Ovary (tissue), 7 donors: ENCODE measurements at regions not wholly inside any gene's neighbourhood (a gene's known extent, or its start where the extent isn't known, plus 50 kb on each side); places are given as distances from the start of the nearest gene placed in this dataset.

Source experiments
- DNase-seq, 5 donors: peaks; one replicate each; pipeline ENCODE4 v3.0.0-alpha.2; 2019 to 2020
- H3K27ac ChIP-seq, 2 donors: fragments of 200-600 bp; one replicate each; pipeline versions ENCODE4 v1.5.1 to v1.8.0; 2019 to 2022
- H3K27me3 ChIP-seq: fragments of 200-600 bp; one replicate; pipeline ENCODE4 v1.8.0; 2022
- H3K36me3 ChIP-seq: fragments of 200-600 bp; sonication (generic); one replicate; pipeline ENCODE4 v1.5.1; 2019
- H3K4me1 ChIP-seq: one replicate; pipeline ENCODE4 v1.8.1; 2013; ENCODE audit warnings: mild to moderate bottlenecking, moderate library complexity; ENCODE audit not compliant: insufficient read depth
- H3K4me3 ChIP-seq: fragments of 200-600 bp; sonication (generic); one replicate; pipeline ENCODE4 v1.5.1; 2017
- H3K9me3 ChIP-seq, 2 donors: fragments of 200-600 bp in 1 of 2; sonication (generic) in 1 of 2; one replicate each; pipeline versions ENCODE4 v1.5.1 to v1.8.1; 2013 to 2019; ENCODE audit warnings: mild to moderate bottlenecking in 1 of 2, moderate library complexity in 1 of 2
- EP300 ChIP-seq: sonication (generic); formaldehyde crosslinking; IDR thresholded peaks from one replicate; pipeline ENCODE4 v1.6.1; 2017; ENCODE audit warnings: antibody characterized with exemption
- POLR2A ChIP-seq: fragments of 450-650 bp; IDR thresholded peaks from one replicate; pipeline ENCODE4 v1.6.1; 2017; ENCODE audit warnings: antibody characterized with exemption, mild to moderate bottlenecking, moderate library complexity
- WGBS, 3 donors: extraction: QIAGEN DNeasy Blood & Tissue Kit in 1 of 3; methylation state at CpG; one replicate each; pipeline versions ENCODE4 v1.1.5 to v1.1.7; 2013 to 2017; 5-methylcytosine and 5-hydroxymethylcytosine counted together
- intact Hi-C, 4 donors: fragments of 100-400 bp; cut with DNase I; formaldehyde crosslinking; loops; one replicate each; pipeline versions ENCODE4 v1.11.0 to v1.15.1; 2022 to 2023
- TF ChIP-seq, protein P1 (sequence below), 3 donors: fragments of 450-650 bp in 2 of 3; fragments of 200-600 bp in 1 of 3; IDR thresholded peaks; one replicate each; pipeline versions ENCODE4 v1.5.1 to v1.8.0; 2016 to 2022; ENCODE audit warnings: antibody characterized with exemption in 3 of 3, mild to moderate bottlenecking in 1 of 3
- donor health status: DM: no; HTN: no; CAD: no; lungs with moderate emphysema.
- donor health status: DM: no; HTN: no; CAD: no.
- donor health status: Bipolar disorder and iron deficiency.
- donor health status: DM: no; HTN: no; CAD: no.
- donor health status: DM: yes; HTN: yes; CAD: no.

DNA sequence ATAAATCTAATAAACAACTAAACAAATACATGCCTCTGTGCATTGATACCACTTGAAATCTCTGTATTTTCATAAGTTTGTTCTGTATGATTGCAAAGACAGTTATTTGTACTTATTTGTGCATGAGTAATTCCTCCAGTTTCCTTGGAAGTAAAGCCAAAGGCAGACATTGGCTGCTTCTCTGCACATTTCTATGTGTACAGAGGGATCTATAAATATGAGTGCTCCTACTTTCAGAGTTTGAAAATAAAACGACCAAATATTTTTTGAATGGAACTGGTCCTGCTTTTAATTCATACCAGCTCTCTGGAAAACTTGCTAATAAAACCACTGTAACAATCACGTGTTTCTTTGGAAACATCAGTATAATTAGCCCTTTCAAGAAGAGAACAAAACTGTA lies 306.5 kb downstream of the MAN2A1 start:
- Histone ChIP-seq H3K4me1 (no peaks in the 10 kb centered on the region), H3K27me3 (no peaks in the 10 kb centered on the region), H3K9me3 (no peaks in the 10 kb centered on the region), H3K27ac (no peak overlapping the region), H3K36me3 (no peaks in the 10 kb centered on the region), H3K4me3 (no peak overlapping the region)
- TF ChIP-seq, protein P1, sequence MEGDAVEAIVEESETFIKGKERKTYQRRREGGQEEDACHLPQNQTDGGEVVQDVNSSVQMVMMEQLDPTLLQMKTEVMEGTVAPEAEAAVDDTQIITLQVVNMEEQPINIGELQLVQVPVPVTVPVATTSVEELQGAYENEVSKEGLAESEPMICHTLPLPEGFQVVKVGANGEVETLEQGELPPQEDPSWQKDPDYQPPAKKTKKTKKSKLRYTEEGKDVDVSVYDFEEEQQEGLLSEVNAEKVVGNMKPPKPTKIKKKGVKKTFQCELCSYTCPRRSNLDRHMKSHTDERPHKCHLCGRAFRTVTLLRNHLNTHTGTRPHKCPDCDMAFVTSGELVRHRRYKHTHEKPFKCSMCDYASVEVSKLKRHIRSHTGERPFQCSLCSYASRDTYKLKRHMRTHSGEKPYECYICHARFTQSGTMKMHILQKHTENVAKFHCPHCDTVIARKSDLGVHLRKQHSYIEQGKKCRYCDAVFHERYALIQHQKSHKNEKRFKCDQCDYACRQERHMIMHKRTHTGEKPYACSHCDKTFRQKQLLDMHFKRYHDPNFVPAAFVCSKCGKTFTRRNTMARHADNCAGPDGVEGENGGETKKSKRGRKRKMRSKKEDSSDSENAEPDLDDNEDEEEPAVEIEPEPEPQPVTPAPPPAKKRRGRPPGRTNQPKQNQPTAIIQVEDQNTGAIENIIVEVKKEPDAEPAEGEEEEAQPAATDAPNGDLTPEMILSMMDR (IDR thresholded peaks at IDR 0.05) = no peak
- TF ChIP-seq EP300 = no peak
- TF ChIP-seq POLR2A = no peak
- intact Hi-C loops = no loop called here
- WGBS, 3 donors = 4 to 9% (median 7%) methylated on average over 2 of the region's 2 CpGs
- DNase-seq = no peak

- H3K4me3 ChIP-seq = no peak overlapping the region
- WGBS, 3 donors = 51 to 56% (median 55%) methylated on average over 3 of the region's 3 CpGs
- no peak for DNase-seq
Measured at GRCh38 chr5:109997161-109997560, 307.4 kb downstream of the MAN2A1 start.

GRCh38 chr5:109998208-109998607 lies 308.5 kb downstream of the MAN2A1 start:
- no peaks in the 10 kb centered on the region for H3K9me3 ChIP-seq
- intact Hi-C loops = no loop called here
- no peak for DNase-seq
- no peak overlapping the region for H3K27ac ChIP-seq
- H3K27me3 ChIP-seq = no peaks in the 10 kb centered on the region
- no peak overlapping the region for H3K4me3 ChIP-seq
- TF ChIP-seq, protein P1 (IDR thresholded peaks at IDR 0.05) = no peak
- TF ChIP-seq POLR2A (no peak), EP300 (no peak)
- H3K4me1 ChIP-seq = no peaks in the 10 kb centered on the region
- H3K36me3 ChIP-seq = no peaks in the 10 kb centered on the region

More at GRCh38 chr5:109997161-109997560, 307.4 kb downstream of the MAN2A1 start:
- no peaks in the 10 kb centered on the region for H3K4me1 ChIP-seq
- H3K27ac ChIP-seq = no peak overlapping the region
- intact Hi-C loops = no loop called here
- TF ChIP-seq, protein P1 (IDR thresholded peaks at IDR 0.05) = no peak
- TF ChIP-seq EP300 = no peak
- TF ChIP-seq POLR2A = no peak
- no peaks in the 10 kb centered on the region for H3K36me3 ChIP-seq
- H3K27me3 ChIP-seq = no peaks in the 10 kb centered on the region
- H3K9me3 ChIP-seq = no peaks in the 10 kb centered on the region

DNA sequence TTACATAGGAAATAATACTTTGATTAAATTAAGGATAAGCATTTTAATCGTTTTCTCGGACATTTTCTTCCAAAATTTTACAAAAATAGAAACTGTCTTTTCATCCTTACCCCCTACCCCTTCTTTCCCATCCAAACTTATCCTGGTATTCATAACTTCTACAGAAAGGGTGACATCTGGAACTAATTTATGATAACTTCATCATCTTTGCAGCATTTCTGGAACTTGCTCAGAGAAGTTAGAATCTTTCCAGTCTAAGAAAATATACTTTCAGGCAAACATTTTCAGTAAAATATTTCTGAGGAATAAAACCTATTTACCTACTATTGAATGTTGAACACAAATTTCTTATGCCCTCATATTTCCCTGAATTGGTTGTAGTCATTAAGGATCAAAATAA lies 309.0 kb downstream of the MAN2A1 start:
- H3K9me3 ChIP-seq = no peaks in the 10 kb centered on the region
- intact Hi-C loops = no loop called here
- no peak overlapping the region for H3K27ac ChIP-seq
- no peaks in the 10 kb centered on the region for H3K36me3 ChIP-seq
- 25 to 27% (median 27%) methylated on average over 2 of the region's 2 CpGs for WGBS, 3 donors
- H3K27me3 ChIP-seq = no peaks in the 10 kb centered on the region
- no peak for DNase-seq
- no peak overlapping the region for H3K4me3 ChIP-seq
- TF ChIP-seq EP300 (no peak), POLR2A (no peak)
- TF ChIP-seq, protein P1 (IDR thresholded peaks at IDR 0.05) = no peak
- no peaks in the 10 kb centered on the region for H3K4me1 ChIP-seq

DNA sequence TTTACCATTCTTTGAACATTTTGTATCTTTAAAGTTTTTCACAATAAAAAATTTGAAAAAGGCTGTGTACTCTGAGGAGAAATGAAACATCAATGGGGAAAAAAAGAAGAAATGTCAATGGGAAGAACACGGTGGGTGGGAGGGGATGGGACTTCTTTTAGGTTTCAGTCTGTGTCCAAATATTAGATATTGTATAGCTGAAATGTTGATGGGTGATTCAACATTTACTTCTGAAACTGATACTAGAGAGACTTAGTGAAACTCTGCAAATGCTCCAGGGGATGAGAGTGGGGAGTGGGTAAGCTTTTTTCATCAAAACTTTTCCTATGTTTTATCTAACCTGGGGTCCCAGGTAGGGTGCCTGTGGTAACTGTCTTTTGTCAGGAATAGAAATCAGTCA lies 311.9 kb downstream of the MAN2A1 start:
- whole genome bisulfite sequencing, 3 donors = 77 to 84% (median 78%) methylated on average over 1 of the region's 1 CpG
- no peaks in the 10 kb centered on the region for H3K27me3 ChIP-seq
- DNase-seq = no peak
- intact Hi-C loops = no loop called here
- no peaks in the 10 kb centered on the region for H3K36me3 ChIP-seq
- H3K27ac ChIP-seq = no peak overlapping the region
- H3K9me3 ChIP-seq = no peaks in the 10 kb centered on the region
- H3K4me3 ChIP-seq = no peak overlapping the region
- TF ChIP-seq POLR2A (no peak), EP300 (no peak)
- TF ChIP-seq, protein P1 (IDR thresholded peaks at IDR 0.05) = no peak
- H3K4me1 ChIP-seq = no peaks in the 10 kb centered on the region
